ENCODE measurements at regions not wholly inside any gene's neighbourhood (a gene's known extent, or its start where the extent isn't known, plus 50 kb on each side); places are given as distances from the start of the nearest gene placed in this dataset.

DNA sequence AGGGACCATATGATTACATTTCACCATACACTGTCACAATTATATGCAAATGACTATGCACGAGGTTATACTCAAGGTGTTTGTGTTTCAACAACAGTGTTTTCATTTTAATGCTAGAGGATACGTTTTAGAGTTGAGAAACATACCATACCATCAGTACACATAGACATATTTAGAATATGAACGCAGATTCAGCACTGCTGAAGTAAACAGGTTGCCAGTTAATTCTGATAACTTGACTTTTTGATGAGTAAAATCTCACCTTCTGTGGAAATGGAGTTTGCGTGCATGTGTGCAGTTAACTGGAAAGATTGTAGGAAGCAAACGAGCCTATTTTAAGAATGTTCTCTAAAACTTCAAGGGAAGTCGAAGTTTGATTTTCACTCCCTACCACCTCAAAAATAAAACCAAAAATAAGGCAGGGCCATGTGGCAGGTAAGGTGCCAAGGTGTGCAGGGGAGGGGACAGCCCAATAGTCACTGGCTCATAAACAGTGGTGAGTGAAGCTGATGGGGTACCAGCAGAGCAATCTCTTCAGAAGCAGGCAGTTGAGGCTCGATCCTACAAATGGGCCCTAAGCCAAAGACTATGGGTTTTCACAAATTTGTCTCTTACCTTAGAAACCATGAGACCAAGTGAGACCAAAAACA is 213.1 kb downstream of the IKZF2 start:
- intact Hi-C loops (cut with DNase I): no loop called here
- DNase-seq: no peak
- H3K4me3 ChIP-seq: no peak overlapping the region
- no peaks in the 10 kb centered on the region for H3K9me3 ChIP-seq
- WGBS, 2 donors: 78 to 79% methylated on average over 7 of the region's 7 CpGs
- H3K36me3 ChIP-seq: no peaks in the 10 kb centered on the region
- no peak for TF ChIP-seq CTCF (IDR thresholded peaks at IDR 0.05)
- no peak for TF ChIP-seq POLR2A (IDR thresholded peaks at IDR 0.05)
- H3K27me3 ChIP-seq: no peaks in the 10 kb centered on the region
- no peak overlapping the region for H3K27ac ChIP-seq
- H3K4me1 ChIP-seq: peaks cover 0 to 58% (median 13%) of the 10 kb centered on the region in 3 donors

GRCh38 chr2:212936572-212936971 is 214.8 kb downstream of the IKZF2 start:
- Histone ChIP-seq H3K9me3 (no peaks in the 10 kb centered on the region), H3K4me3 (no peak overlapping the region), H3K27ac (peak overlapping the region; percentile 33 to 69 (median 62)), H3K36me3 (no peaks in the 10 kb centered on the region), H3K4me1 (peaks cover 0 to 54% (median 13%) of the 10 kb centered on the region in 3 donors), H3K27me3 (no peaks in the 10 kb centered on the region)
- intact Hi-C loops (cut with DNase I): no loop called here
- DNase-seq: no peak
- TF ChIP-seq CTCF (IDR thresholded peaks at IDR 0.05) (no peak), POLR2A (IDR thresholded peaks at IDR 0.05) (no peak)
- WGBS, 2 donors: 27 to 54% methylated on average over 2 to 8 of the region's 8 CpGs

DNA sequence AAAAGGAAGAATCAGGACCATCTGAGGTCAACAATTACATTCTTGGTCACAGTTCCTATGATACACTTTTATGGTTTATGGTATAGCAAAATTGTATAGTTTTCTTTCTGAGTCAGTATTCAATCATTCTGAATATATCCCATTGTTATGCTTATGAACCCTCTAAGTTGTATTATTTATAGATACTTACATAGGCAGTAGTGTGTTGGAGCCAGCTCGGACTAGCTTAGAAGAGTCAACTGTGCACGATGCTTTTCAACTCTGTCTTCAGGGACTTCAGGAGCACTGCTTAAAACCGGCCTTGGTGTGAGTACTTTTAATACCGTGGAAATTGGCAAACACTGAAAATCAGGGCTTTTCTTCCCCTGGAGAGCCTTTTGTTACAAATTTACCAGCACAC is 215.7 kb downstream of the IKZF2 start:
- TF ChIP-seq POLR2A (IDR thresholded peaks at IDR 0.05) (no peak), CTCF (IDR thresholded peaks at IDR 0.05) (no peak)
- WGBS, 2 donors: 34 to 35% methylated on average over 4 of the region's 4 CpGs
- Histone ChIP-seq H3K9me3 (no peaks in the 10 kb centered on the region), H3K27ac (peak overlapping the region in 2 of 4 donors; percentile 69), H3K4me3 (no peak overlapping the region), H3K27me3 (no peaks in the 10 kb centered on the region), H3K4me1 (peaks cover 0 to 46% (median 9%) of the 10 kb centered on the region in 3 donors), H3K36me3 (no peaks in the 10 kb centered on the region)
- intact Hi-C loops (cut with DNase I): no loop called here
- DNase-seq: no peak

- no peaks in the 10 kb centered on the region for H3K27me3 ChIP-seq
- intact Hi-C loops (cut with DNase I): no loop called here
- DNase-seq: no peak
- H3K36me3 ChIP-seq: no peaks in the 10 kb centered on the region
- TF ChIP-seq CTCF (IDR thresholded peaks at IDR 0.05) (no peak), POLR2A (IDR thresholded peaks at IDR 0.05) (no peak)
- H3K4me3 ChIP-seq: no peak overlapping the region
- H3K4me1 ChIP-seq: peaks cover 0 to 51% (median 13%) of the 10 kb centered on the region in 3 donors
- no peaks in the 10 kb centered on the region for H3K9me3 ChIP-seq
- H3K27ac ChIP-seq: no peak overlapping the region
- WGBS, 2 donors: 88 to 94% methylated on average over 5 of the region's 5 CpGs
Observed at GRCh38 chr2:212931271-212931670, 220.1 kb downstream of the IKZF2 start.

DNA sequence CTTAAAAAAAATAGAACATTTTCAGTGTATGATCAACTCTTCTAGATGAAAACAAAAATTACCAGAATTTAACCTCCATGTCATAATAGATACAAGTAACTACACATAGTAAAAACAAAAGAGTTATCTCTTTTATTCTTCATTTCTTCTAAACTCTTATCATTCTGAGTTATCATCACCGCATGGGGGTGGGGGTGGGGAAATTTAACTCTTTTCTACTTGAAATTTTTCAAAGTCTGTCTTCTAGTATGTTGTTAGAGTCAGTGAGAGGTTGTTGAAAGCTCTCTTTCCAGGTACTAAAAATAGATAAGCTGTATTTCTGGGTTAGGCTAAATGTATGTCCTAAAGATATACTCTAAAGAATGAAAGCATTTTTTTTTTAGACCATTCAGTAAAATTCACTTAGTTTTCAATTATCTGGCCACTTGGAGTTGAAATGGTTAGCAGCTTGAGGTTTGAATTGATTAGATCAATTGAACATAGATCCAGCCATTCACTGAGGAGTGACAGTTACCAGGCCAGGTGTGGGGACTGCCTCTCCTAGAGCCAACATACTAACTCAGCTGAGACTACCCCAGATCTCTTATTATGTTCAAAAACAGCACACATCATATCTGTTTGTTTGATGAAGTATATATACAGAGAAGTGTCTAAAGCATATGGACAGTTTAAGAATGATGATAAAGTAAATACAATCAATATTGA is 220.7 kb downstream of the IKZF2 start:
- WGBS, 2 donors: 76 to 88% methylated on average over 1 of the region's 1 CpG
- intact Hi-C loops (cut with DNase I): no loop called here
- TF ChIP-seq POLR2A (IDR thresholded peaks at IDR 0.05) (no peak), CTCF (IDR thresholded peaks at IDR 0.05) (no peak)
- Histone ChIP-seq H3K27me3 (no peaks in the 10 kb centered on the region), H3K27ac (peak overlapping the region in 2 of 4 donors; percentile 1 to 69), H3K36me3 (no peaks in the 10 kb centered on the region), H3K9me3 (no peaks in the 10 kb centered on the region), H3K4me3 (no peak overlapping the region), H3K4me1 (peaks cover 0 to 49% (median 13%) of the 10 kb centered on the region in 3 donors)
- DNase-seq: no peak

Data from esophagus squamous epithelium (tissue), 5 donors.